H1 (cell line): ENCODE measurements at regions not wholly inside any gene's neighbourhood (a gene's known extent, or its start where the extent isn't known, plus 50 kb on each side); places are given as distances from the start of the nearest gene placed in this dataset.

ENCODE experiments used
- CTCF ChIA-PET: fragments of 300-600 bp; sonication (Branson Sonifier 250); formaldehyde crosslinking; loops from one replicate; lab custom pipeline; 2021; ENCODE audit not compliant: partially characterized antibody; lab: Charles Lee
- POLR2A ChIA-PET: fragments of 300-600 bp; sonication (Branson Sonifier 250); formaldehyde crosslinking; loops from one replicate; lab custom pipeline; 2021; ENCODE audit warnings: inconsistent platforms; ENCODE audit not compliant: partially characterized antibody; lab: Charles Lee
- DNase-seq, 2 experiments: peaks; one replicate each; pipeline versions ENCODE4 v3.0.0 to v3.0.0-alpha.2; 2010 to 2022; ENCODE audit warnings: low spot score in 2 of 2, low read depth in 1 of 2, mixed read lengths in 1 of 2
- FAIRE-seq: peaks from 2 replicates; lab custom pipeline; 2011; peaks lifted over from hg19 to GRCh38; lab: Jason Lieb, UNC
- H2AFZ ChIP-seq: 2 replicates; pipeline ENCODE4 v1.8.1; 2012; ENCODE audit warnings: low read length, inconsistent platforms
- H2AK5ac ChIP-seq: 2 replicates; pipeline ENCODE4 v1.6.1; 2013; ENCODE audit warnings: low read depth, low read length
- H2BK120ac ChIP-seq: replicated peaks from 2 replicates; pipeline ENCODE3; 2013; ENCODE audit warnings: low read depth, low read length, inconsistent platforms
- H2BK12ac ChIP-seq: 2 replicates; pipeline ENCODE4 v1.6.1; 2013; ENCODE audit warnings: low read depth, low read length
- H2BK15ac ChIP-seq: 2 replicates; pipeline ENCODE4 v1.6.1; 2013; ENCODE audit warnings: low read length
- H2BK20ac ChIP-seq: 2 replicates; pipeline ENCODE4 v1.6.1; 2013; ENCODE audit warnings: low read length
- H2BK5ac ChIP-seq: 2 replicates; pipeline ENCODE4 v1.6.1; 2013; ENCODE audit warnings: low read depth, low read length
- H3K14ac ChIP-seq: 2 replicates; pipeline ENCODE4 v1.6.1; 2013; ENCODE audit warnings: inconsistent platforms; ENCODE audit not compliant: insufficient read length
- H3K18ac ChIP-seq: 2 replicates; pipeline ENCODE4 v1.6.1; 2013; ENCODE audit warnings: low read length; ENCODE audit errors: extremely low read depth
- H3K23ac ChIP-seq: 2 replicates; pipeline ENCODE4 v1.6.1; 2013; ENCODE audit warnings: inconsistent platforms; ENCODE audit not compliant: insufficient read length
- H3K23me2 ChIP-seq: 2 replicates; pipeline ENCODE4 v1.6.1; 2013; ENCODE audit warnings: low read depth, low read length
- H3K27ac ChIP-seq: 2 replicates; pipeline ENCODE4 v1.6.1; 2011; ENCODE audit warnings: low read depth, low read length, inconsistent platforms
- H3K27me3 ChIP-seq, 4 experiments: replicated peaks in 1 of 4; 1 replicate in 1 of 4; 2 replicates in 3 of 4; pipeline versions ENCODE4 v1.6.1 to v1.8.1; 2011 to 2013; ENCODE audit warnings: low read length in 3 of 4, mild to moderate bottlenecking in 3 of 4, inconsistent platforms in 2 of 4, mixed read lengths in 2 of 4, moderate library complexity in 1 of 4; ENCODE audit not compliant: control insufficient read depth in 3 of 4, insufficient read depth in 3 of 4; ENCODE audit errors: extremely low read depth in 1 of 4
- H3K36me3 ChIP-seq, 4 experiments: 2 replicates each; pipeline versions ENCODE4 v1.6.1 to v1.8.1; 2011 to 2013; ENCODE audit warnings: mild to moderate bottlenecking in 4 of 4, low read length in 3 of 4, moderate library complexity in 2 of 4, control low read depth in 1 of 4, inconsistent platforms in 1 of 4; ENCODE audit not compliant: insufficient read depth in 4 of 4, control insufficient read depth in 2 of 4
- H3K4ac ChIP-seq: replicated peaks from 2 replicates; pipeline ENCODE3; 2013; ENCODE audit warnings: low read length, low read depth, mixed read lengths, inconsistent platforms; ENCODE audit not compliant: insufficient read length
- H3K4me1 ChIP-seq, 4 experiments: replicated peaks in 1 of 4; 1 replicate in 1 of 4; 2 replicates in 3 of 4; pipeline versions ENCODE4 v1.6.1 to v1.8.1; 2011 to 2013; ENCODE audit warnings: low read length in 3 of 4, inconsistent platforms in 2 of 4, mixed read lengths in 1 of 4; ENCODE audit not compliant: insufficient read depth in 4 of 4, control insufficient read depth in 3 of 4
- H3K4me2 ChIP-seq, 2 experiments: 2 replicates each; pipeline versions ENCODE4 v1.6.1 to v1.8.1; 2011 to 2013; ENCODE audit warnings: low read depth in 2 of 2, low read length in 2 of 2, control low read depth in 1 of 2, inconsistent platforms in 1 of 2, mild to moderate bottlenecking in 1 of 2; ENCODE audit not compliant: insufficient read depth in 1 of 2
- H3K4me3 ChIP-seq, 4 experiments: fragments of 200-600, 300-600 bp in 1 of 4; sonication (generic), shearing (Covaris generic), sonication (Bioruptor Twin) in 1 of 4; 2 replicates each; pipeline versions ENCODE4 v1.5.1 to v1.8.1; 2011 to 2016; ENCODE audit warnings: low read length in 4 of 4, low read depth in 3 of 4, control low read depth in 2 of 4, inconsistent platforms in 2 of 4, mild to moderate bottlenecking in 2 of 4, mixed read lengths in 1 of 4, moderate library complexity in 1 of 4; ENCODE audit not compliant: insufficient read depth in 2 of 4; ENCODE audit errors: extremely low read depth in 1 of 4
- H3K56ac ChIP-seq: replicated peaks from 2 replicates; pipeline ENCODE3; 2013; ENCODE audit warnings: low read depth, mild to moderate bottlenecking, mixed read lengths, low read length, inconsistent platforms; ENCODE audit not compliant: insufficient read length
- H3K79me1 ChIP-seq: 2 replicates; pipeline ENCODE4 v1.6.1; 2013; ENCODE audit warnings: low read depth, low read length, control low read depth
- H3K79me2 ChIP-seq, 2 experiments: 2 replicates each; pipeline versions ENCODE4 v1.6.1 to v1.8.1; 2012 to 2013; ENCODE audit warnings: low read length in 2 of 2, mild to moderate bottlenecking in 2 of 2, inconsistent platforms in 1 of 2; ENCODE audit not compliant: insufficient read depth in 2 of 2, control insufficient read depth in 1 of 2
- H3K9ac ChIP-seq, 4 experiments: replicated peaks in 1 of 4; 1 replicate in 1 of 4; 2 replicates in 3 of 4; pipeline versions ENCODE4 v1.6.1 to v1.8.1; 2011 to 2013; ENCODE audit warnings: low read depth in 3 of 4, low read length in 3 of 4, control low read depth in 2 of 4, mild to moderate bottlenecking in 2 of 4, moderate library complexity in 2 of 4, inconsistent platforms in 1 of 4; ENCODE audit errors: extremely low read depth in 1 of 4
- H3K9me3 ChIP-seq, 2 experiments: 2 replicates each; pipeline versions ENCODE4 v1.6.1 to v1.8.1; 2012 to 2013; ENCODE audit warnings: mild to moderate bottlenecking in 2 of 2, moderate library complexity in 2 of 2, control low read depth in 1 of 2, inconsistent platforms in 1 of 2, low read depth in 1 of 2, low read length in 1 of 2, mixed read lengths in 1 of 2; ENCODE audit not compliant: insufficient read depth in 2 of 2
- H4K20me1 ChIP-seq, 2 experiments: replicated peaks in 1 of 2; 2 replicates each; pipeline versions ENCODE3 to v1.8.1; 2011 to 2013; ENCODE audit warnings: inconsistent platforms in 2 of 2, low read length in 2 of 2, mild to moderate bottlenecking in 1 of 2; ENCODE audit not compliant: insufficient read depth in 2 of 2, control insufficient read depth in 1 of 2
- H4K5ac ChIP-seq: 2 replicates; pipeline ENCODE4 v1.6.1; 2013; ENCODE audit warnings: low read length, low read depth, mixed read lengths, inconsistent platforms; ENCODE audit not compliant: insufficient read length
- H4K8ac ChIP-seq: 2 replicates; pipeline ENCODE4 v1.8.0; 2013; ENCODE audit warnings: mild to moderate bottlenecking, moderate library complexity, low read length, inconsistent platforms; ENCODE audit not compliant: insufficient read depth; ENCODE audit errors: extremely low read depth
- H4K91ac ChIP-seq: replicated peaks from 2 replicates; pipeline ENCODE3; 2013; ENCODE audit warnings: low read length, mixed read lengths, inconsistent platforms; ENCODE audit not compliant: insufficient read length
- EZH2 ChIP-seq: fragments of 200-600 bp; sonication (generic); IDR thresholded peaks from 2 replicates; pipeline ENCODE4 v1.7.1; 2012; ENCODE audit warnings: low read depth, mild to moderate bottlenecking, moderate library complexity, low read length, inconsistent platforms; ENCODE audit not compliant: severe bottlenecking
- FOSL1 ChIP-seq: IDR thresholded peaks from 2 replicates; pipeline ENCODE4 v1.6.1; 2011; ENCODE audit warnings: mild to moderate bottlenecking, low read depth, low read length, moderate library complexity; ENCODE audit not compliant: insufficient read depth
- GABPA ChIP-seq: IDR thresholded peaks from 2 replicates; pipeline ENCODE4 v1.6.1; 2011; ENCODE audit warnings: mild to moderate bottlenecking, low read length, moderate library complexity, borderline replicate concordance; ENCODE audit not compliant: insufficient read depth
- KDM5A ChIP-seq: fragments of 200-600 bp; IDR thresholded peaks from 2 replicates; pipeline ENCODE4 v1.7.1; 2012; ENCODE audit warnings: mild to moderate bottlenecking, low read length, inconsistent platforms, mixed read lengths
- POU5F1 ChIP-seq: IDR thresholded peaks from 2 replicates; pipeline ENCODE4 v1.6.1; 2011; ENCODE audit warnings: low read depth, mild to moderate bottlenecking, low read length, moderate library complexity
- RFX5 ChIP-seq: IDR thresholded peaks from 2 replicates; pipeline ENCODE4 v1.6.1; 2011; ENCODE audit warnings: low read depth, low read length, improper control_type of control experiment, borderline replicate concordance
- RNF2 ChIP-seq: fragments of 200-900, 300-1000 bp; sonication (generic); IDR thresholded peaks from 2 replicates; pipeline ENCODE4 v1.7.1; 2016; ENCODE audit warnings: borderline replicate concordance, low read depth, mild to moderate bottlenecking, antibody characterized with exemption, low read length; ENCODE audit not compliant: poor library complexity, severe bottlenecking; ENCODE audit errors: missing control alignments
- SIX5 ChIP-seq: IDR thresholded peaks from 2 replicates; pipeline ENCODE4 v1.6.1; 2011; ENCODE audit warnings: mild to moderate bottlenecking, low read depth, low read length
- SP2 ChIP-seq: IDR thresholded peaks from 2 replicates; pipeline ENCODE4 v1.6.1; 2012; ENCODE audit warnings: mild to moderate bottlenecking, low read length, inconsistent platforms
- SP4 ChIP-seq: IDR thresholded peaks from 2 replicates; pipeline ENCODE4 v1.6.1; 2012; ENCODE audit warnings: low read length, inconsistent platforms
- SUZ12 ChIP-seq: fragments of 200-600 bp; sonication (generic); IDR thresholded peaks from 2 replicates; pipeline ENCODE4 v1.6.1; 2012; ENCODE audit warnings: mild to moderate bottlenecking, inconsistent platforms, low read length, moderate library complexity, mixed read lengths
- TCF12 ChIP-seq: IDR thresholded peaks from 2 replicates; pipeline ENCODE4 v1.6.1; 2011; ENCODE audit warnings: low read depth, mild to moderate bottlenecking, low read length
- WGBS, 2 experiments: shearing (Covaris generic) in 1 of 2; methylation state at CpG; one replicate each; pipeline versions ENCODE4 v1.1.6 to v1.1.7; 2013 to 2015; ENCODE audit warnings: low lambda C conversion rate in 2 of 2, mixed read lengths in 2 of 2, inconsistent platforms in 1 of 2, low coverage in 1 of 2, missing lambda C conversion rate in 1 of 2; ENCODE audit not compliant: insufficient replicate concordance in 2 of 2, insufficient coverage in 1 of 2, insufficient read length in 1 of 2; ENCODE audit errors: extremely low coverage in 1 of 2, missing lambda C conversion rate in 1 of 2; 5-methylcytosine and 5-hydroxymethylcytosine counted together
- TF ChIP-seq, protein P1 (sequence below): IDR thresholded peaks from 2 replicates; pipeline ENCODE4 v1.6.1; 2012; ENCODE audit warnings: low read length, inconsistent platforms

DNA sequence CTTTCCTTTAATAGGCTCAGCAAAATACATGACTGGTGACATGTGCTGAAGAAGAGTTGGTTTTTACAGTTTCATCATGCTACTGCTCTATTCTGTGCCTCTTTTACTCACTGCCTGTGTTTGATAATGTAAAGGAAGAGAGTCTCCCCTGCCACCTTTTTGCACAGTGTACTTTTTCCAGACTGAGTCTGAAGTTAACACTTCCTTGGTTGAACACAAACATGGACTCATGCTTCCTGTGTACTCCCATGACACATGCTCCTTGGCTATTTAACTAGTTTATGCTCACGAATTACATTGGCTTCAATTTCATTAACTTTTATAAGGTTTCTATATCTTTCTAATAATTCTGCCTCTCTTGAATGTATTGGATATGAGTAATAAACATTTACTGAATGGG, 396.1 kb downstream of the VGLL3 start:
- no peak overlapping the region for H2BK12ac ChIP-seq
- H3K9ac ChIP-seq, result no peak overlapping the region
- WGBS, 2 experiments, result 78% methylated on average over 1 of the region's 1 CpG; no CpG with 5 or more reads in 1 of the 2 experiments
- peak overlapping the region; percentile 89 for H2AFZ ChIP-seq
- H3K27me3 ChIP-seq, result no peaks in the 10 kb centered on the region
- no peak overlapping the region for H3K4ac ChIP-seq
- no peak overlapping the region for H2AK5ac ChIP-seq
- H3K56ac ChIP-seq, result no peak overlapping the region
- no peak overlapping the region for H3K14ac ChIP-seq
- no peak overlapping the region for H2BK5ac ChIP-seq
- H3K36me3 ChIP-seq, result no peaks in the 10 kb centered on the region
- no peaks in the 10 kb centered on the region for H3K79me2 ChIP-seq
- no peak overlapping the region for H3K4me2 ChIP-seq
- H4K20me1 ChIP-seq, result no peaks in the 10 kb centered on the region
- H4K5ac ChIP-seq, result no peak overlapping the region
- H3K79me1 ChIP-seq, result no peaks in the 10 kb centered on the region
- DNase-seq (no peak), FAIRE-seq (no peak)
- H3K9me3 ChIP-seq, result no peaks in the 10 kb centered on the region; a peak in 1 of 4 replicates
- no peak overlapping the region for H2BK15ac ChIP-seq
- no peak overlapping the region for H2BK20ac ChIP-seq
- no peak overlapping the region for H3K27ac ChIP-seq
- no peak overlapping the region for H3K18ac ChIP-seq
- H3K23ac ChIP-seq, result no peak overlapping the region
- H3K4me3 ChIP-seq, result no peak overlapping the region
- H2BK120ac ChIP-seq, result no peak overlapping the region
- ChIA-PET CTCF (no interaction called here), POLR2A (no interaction called here)
- no peak overlapping the region for H4K91ac ChIP-seq
- no peaks in the 10 kb centered on the region for H3K23me2 ChIP-seq
- H3K4me1 ChIP-seq, result no peaks in the 10 kb centered on the region
- no peak overlapping the region for H4K8ac ChIP-seq
- TF ChIP-seq EZH2 (no peak), SP4 (no peak), GABPA (no peak), TCF12 (no peak), FOSL1 (no peak), KDM5A (no peak), SUZ12 (no peak), SIX5 (no peak), SP2 (no peak), RFX5 (no peak), POU5F1 (no peak), RNF2 (no peak)
- TF ChIP-seq, protein P1, sequence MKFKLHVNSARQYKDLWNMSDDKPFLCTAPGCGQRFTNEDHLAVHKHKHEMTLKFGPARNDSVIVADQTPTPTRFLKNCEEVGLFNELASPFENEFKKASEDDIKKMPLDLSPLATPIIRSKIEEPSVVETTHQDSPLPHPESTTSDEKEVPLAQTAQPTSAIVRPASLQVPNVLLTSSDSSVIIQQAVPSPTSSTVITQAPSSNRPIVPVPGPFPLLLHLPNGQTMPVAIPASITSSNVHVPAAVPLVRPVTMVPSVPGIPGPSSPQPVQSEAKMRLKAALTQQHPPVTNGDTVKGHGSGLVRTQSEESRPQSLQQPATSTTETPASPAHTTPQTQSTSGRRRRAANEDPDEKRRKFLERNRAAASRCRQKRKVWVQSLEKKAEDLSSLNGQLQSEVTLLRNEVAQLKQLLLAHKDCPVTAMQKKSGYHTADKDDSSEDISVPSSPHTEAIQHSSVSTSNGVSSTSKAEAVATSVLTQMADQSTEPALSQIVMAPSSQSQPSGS, result no peak
